IMR-90 (cell line): ENCODE measurements at regions not wholly inside any gene's neighbourhood (a gene's known extent, or its start where the extent isn't known, plus 50 kb on each side); places are given as distances from the start of the nearest gene placed in this dataset.

Experiments
- ATAC-seq: fragments of 200-7000 bp; cut with Tn5 transposase; 2 replicates; pipeline ENCODE4 v1.9.1; 2020; ENCODE audit warnings: low read depth, mild to moderate bottlenecking, moderate library complexity
- BruUV-seq: library from RNA; stranded (reverse); fragments of 400-500 nt; replicated peaks from 2 replicates; lab custom pipeline; 2021; lab: Mats Ljungman, UMichigan
- CTCF ChIA-PET: fragments of 300-600 bp; formaldehyde crosslinking; extraction: SDS; loops from one replicate; lab custom pipeline; 2021; ENCODE audit warnings: antibody characterized with exemption; lab: Yijun Ruan, JAX
- POLR2A ChIA-PET: fragments of 300-600 bp; sonication (Branson Sonifier 250); formaldehyde crosslinking; loops from one replicate; lab custom pipeline; 2022; ENCODE audit warnings: antibody characterized with exemption; ENCODE audit not compliant: unreplicated experiment; lab: Charles Lee
- DNase-seq: peaks from one replicate; pipeline ENCODE4 v3.0.0; 2013
- H2AFZ ChIP-seq: replicated peaks from 2 replicates; pipeline ENCODE3; 2013; ENCODE audit warnings: low read length, mild to moderate bottlenecking; ENCODE audit not compliant: poor library complexity
- H2AK5ac ChIP-seq: 2 replicates; pipeline ENCODE4 v1.6.1; 2013; ENCODE audit warnings: low read depth, low read length, inconsistent platforms
- H2AK9ac ChIP-seq: replicated peaks from 2 replicates; pipeline ENCODE3; 2013; ENCODE audit warnings: mild to moderate bottlenecking, low read depth, low read length, moderate library complexity; ENCODE audit not compliant: poor library complexity
- H2BK120ac ChIP-seq: 2 replicates; pipeline ENCODE4 v1.6.1; 2013; ENCODE audit warnings: low read depth, low read length, inconsistent platforms
- H2BK15ac ChIP-seq: 3 replicates; pipeline ENCODE4 v1.6.1; 2013; ENCODE audit warnings: low read depth, low read length, inconsistent platforms
- H2BK20ac ChIP-seq: 2 replicates; pipeline ENCODE4 v1.6.1; 2013; ENCODE audit warnings: low read depth, mild to moderate bottlenecking, inconsistent platforms, low read length, moderate library complexity
- H2BK5ac ChIP-seq: 2 replicates; pipeline ENCODE4 v1.6.1; 2013; ENCODE audit warnings: mild to moderate bottlenecking, low read depth, low read length, inconsistent platforms; ENCODE audit not compliant: poor library complexity, severe bottlenecking
- H3K14ac ChIP-seq: replicated peaks from 2 replicates; pipeline ENCODE4 v1.6.1; 2013; ENCODE audit warnings: low read depth, low read length, inconsistent platforms
- H3K18ac ChIP-seq: 2 replicates; pipeline ENCODE4 v1.6.1; 2013; ENCODE audit warnings: low read depth, low read length, control low read depth
- H3K23ac ChIP-seq: 2 replicates; pipeline ENCODE4 v1.6.1; 2013; ENCODE audit warnings: low read depth, low read length, inconsistent platforms
- H3K27ac ChIP-seq: 2 replicates; pipeline ENCODE4 v1.5.1; 2013; ENCODE audit warnings: mild to moderate bottlenecking, control low read depth, low read length; ENCODE audit not compliant: insufficient read depth
- H3K27me3 ChIP-seq: 2 replicates; pipeline ENCODE4 v1.6.1; 2013; ENCODE audit warnings: low read length; ENCODE audit not compliant: control insufficient read depth, insufficient read depth
- H3K36me3 ChIP-seq: 2 replicates; pipeline ENCODE4 v1.6.1; 2013; ENCODE audit warnings: low read length, mixed read lengths; ENCODE audit not compliant: control insufficient read depth, insufficient read depth
- H3K4ac ChIP-seq: 2 replicates; pipeline ENCODE4 v1.6.1; 2013; ENCODE audit warnings: low read depth, low read length, inconsistent platforms
- H3K4me1 ChIP-seq: 2 replicates; pipeline ENCODE4 v1.6.1; 2013; ENCODE audit warnings: low read length, mixed read lengths; ENCODE audit not compliant: control insufficient read depth, insufficient read depth
- H3K4me2 ChIP-seq: 2 replicates; pipeline ENCODE4 v1.6.1; 2013; ENCODE audit warnings: low read depth, mild to moderate bottlenecking, control low read depth, low read length, moderate library complexity
- H3K4me3 ChIP-seq: 2 replicates; pipeline ENCODE4 v1.5.1; 2013; ENCODE audit warnings: low read depth, mild to moderate bottlenecking, control low read depth, low read length, moderate library complexity; ENCODE audit not compliant: insufficient read depth
- H3K56ac ChIP-seq: 2 replicates; pipeline ENCODE4 v1.6.1; 2013; ENCODE audit warnings: low read length, inconsistent platforms; ENCODE audit not compliant: insufficient read depth; ENCODE audit errors: extremely low read depth
- H3K79me1 ChIP-seq, 2 experiments: 2 replicates each; pipeline ENCODE4 v1.6.1; 2013; ENCODE audit warnings: low read length in 2 of 2, inconsistent platforms in 1 of 2, low read depth in 1 of 2
- H3K9ac ChIP-seq: 2 replicates; pipeline ENCODE4 v1.6.1; 2013; ENCODE audit warnings: low read depth, low read length, control low read depth
- H3K9me1 ChIP-seq: 2 replicates; pipeline ENCODE4 v1.6.1; 2013; ENCODE audit warnings: low read length, inconsistent platforms; ENCODE audit not compliant: insufficient read depth
- H3K9me3 ChIP-seq: 2 replicates; pipeline ENCODE4 v1.6.1; 2013; ENCODE audit warnings: low read length; ENCODE audit not compliant: control insufficient read depth, insufficient read depth
- H4K20me1 ChIP-seq: 2 replicates; pipeline ENCODE4 v1.6.1; 2013; ENCODE audit warnings: low read length, inconsistent platforms; ENCODE audit not compliant: insufficient read depth
- H4K5ac ChIP-seq: 2 replicates; pipeline ENCODE4 v1.6.1; 2013; ENCODE audit warnings: mild to moderate bottlenecking, low read depth, low read length, control low read depth
- H4K8ac ChIP-seq, 2 experiments: 2 replicates each; pipeline ENCODE4 v1.6.1; 2013; ENCODE audit warnings: low read depth in 2 of 2, low read length in 2 of 2, control low read depth in 1 of 2, inconsistent platforms in 1 of 2
- H4K91ac ChIP-seq: 2 replicates; pipeline ENCODE4 v1.6.1; 2013; ENCODE audit warnings: low read depth, low read length, inconsistent platforms; ENCODE audit not compliant: insufficient read depth
- BHLHE40 ChIP-seq: fragments of 150-350 bp; IDR thresholded peaks from 2 replicates; pipeline ENCODE4 v1.6.1; 2016; ENCODE audit warnings: mild to moderate bottlenecking, low read depth, low read length
- CHD1 ChIP-seq: IDR thresholded peaks from 2 replicates; pipeline ENCODE4 v1.6.1; 2012; ENCODE audit warnings: low read depth, low read length, improper control_type of control experiment
- MAFK ChIP-seq: IDR thresholded peaks from 2 replicates; pipeline ENCODE4 v1.6.1; 2012; ENCODE audit warnings: low read depth, low read length, improper control_type of control experiment
- MAZ ChIP-seq: IDR thresholded peaks from 2 replicates; pipeline ENCODE4 v1.6.1; 2012; ENCODE audit warnings: low read depth, mild to moderate bottlenecking, low read length, improper control_type of control experiment, moderate library complexity, borderline replicate concordance
- RCOR1 ChIP-seq: IDR thresholded peaks from 2 replicates; pipeline ENCODE4 v1.6.1; 2012; ENCODE audit warnings: mild to moderate bottlenecking, low read length, improper control_type of control experiment; ENCODE audit not compliant: insufficient replicate concordance
- SMC3 ChIP-seq: fragments of 150-350 bp; IDR thresholded peaks from 2 replicates; pipeline ENCODE4 v1.6.1; 2016; ENCODE audit warnings: low read depth, mild to moderate bottlenecking, antibody characterized with exemption, low read length, moderate library complexity
- WGBS, 2 experiments: methylation state at CpG; one replicate each; pipeline versions ENCODE4 v1.1.5 to v1.1.7; 2013; ENCODE audit warnings: missing lambda C conversion rate in 2 of 2; ENCODE audit not compliant: insufficient read length in 1 of 2; ENCODE audit errors: extremely low coverage in 2 of 2; 5-methylcytosine and 5-hydroxymethylcytosine counted together
- dilution Hi-C: fragments of 300-500 bp; cut with HindIII; formaldehyde crosslinking; loops from one replicate; pipeline ENCODE4 v1.14.3; 2018; ENCODE audit warnings: low sequenced_read_pairs; ENCODE audit not compliant: unreplicated experiment
- in situ Hi-C: fragments of 300-500 bp; cut with MboI; formaldehyde crosslinking; loops from 3 replicates; pipeline ENCODE4 v1.14.3; 2019; ENCODE audit warnings: low sequenced_read_pairs, inconsistent platforms, mixed read lengths
- intact Hi-C: fragments of 100-400 bp; cut with micrococcal nuclease; formaldehyde crosslinking; loops from 2 replicates; pipeline ENCODE4 v1.10.0; 2022

GRCh38 chr2:204274991-204275390, 270.3 kb upstream of the PARD3B start:
- CTCF ChIA-PET = no interaction called here
- no CpG with 5 or more reads among the region's 2 CpGs for WGBS, 2 experiments
- in situ Hi-C loops = loop anchor here (25.0 kb wide), 1 partner anchor 1637 kb away; no protein-coding TSS in a partner anchor

More at GRCh38 chr2:204274991-204275390, 270.3 kb upstream of the PARD3B start:
- no peak overlapping the region for H3K23ac ChIP-seq
- BruUV-seq = no TSS peak
- H3K79me1 ChIP-seq = no peaks in the 10 kb centered on the region
- no peak overlapping the region for H4K8ac ChIP-seq
- H3K36me3 ChIP-seq = no peaks in the 10 kb centered on the region
- no peaks in the 10 kb centered on the region for H3K9me1 ChIP-seq
- H2BK20ac ChIP-seq = no peak overlapping the region
- H3K18ac ChIP-seq = no peak overlapping the region
- no peak overlapping the region for H3K4ac ChIP-seq
- no peaks in the 10 kb centered on the region for H3K4me1 ChIP-seq
- H3K56ac ChIP-seq = no peak overlapping the region
- no peak overlapping the region for H2BK5ac ChIP-seq
- intact Hi-C loops (no loop called here), dilution Hi-C loops (no loop called here)
- H3K9me3 ChIP-seq = no peaks in the 10 kb centered on the region
- no peak overlapping the region for H3K27ac ChIP-seq
- no peak overlapping the region for H2AFZ ChIP-seq
- no peak overlapping the region for H2BK120ac ChIP-seq
- no peak overlapping the region for H4K91ac ChIP-seq
- H4K20me1 ChIP-seq = no peaks in the 10 kb centered on the region
- no peak overlapping the region for H4K5ac ChIP-seq
- H3K4me2 ChIP-seq = no peak overlapping the region
- H3K14ac ChIP-seq = no peak overlapping the region
- peaks cover 8% of the 10 kb centered on the region for H3K27me3 ChIP-seq
- H2AK5ac ChIP-seq = no peak overlapping the region
- DNase-seq (no peak), ATAC-seq (no peak)
- no peak overlapping the region for H3K4me3 ChIP-seq
- no peak for TF ChIP-seq MAFK
- no peak for TF ChIP-seq BHLHE40
- TF ChIP-seq RCOR1 = no peak
- no peak for TF ChIP-seq MAZ
- no peak for TF ChIP-seq SMC3
- no peak for TF ChIP-seq CHD1
- POLR2A ChIA-PET = no interaction called here
- no peak overlapping the region for H2AK9ac ChIP-seq
- H2BK15ac ChIP-seq = no peak overlapping the region
- H3K9ac ChIP-seq = no peak overlapping the region
